IMR-90 (cell line): ENCODE measurements at regions not wholly inside any gene's neighbourhood (a gene's known extent, or its start where the extent isn't known, plus 50 kb on each side); places are given as distances from the start of the nearest gene placed in this dataset.

ENCODE experiments used
- ATAC-seq: fragments of 200-7000 bp; cut with Tn5 transposase; 2 replicates; pipeline ENCODE4 v1.9.1; 2020; ENCODE audit warnings: low read depth, mild to moderate bottlenecking, moderate library complexity
- BruUV-seq: library from RNA; stranded (reverse); fragments of 400-500 nt; replicated peaks from 2 replicates; lab custom pipeline; 2021; lab: Mats Ljungman, UMichigan
- CTCF ChIA-PET: fragments of 300-600 bp; formaldehyde crosslinking; extraction: SDS; loops from one replicate; lab custom pipeline; 2021; ENCODE audit warnings: antibody characterized with exemption; lab: Yijun Ruan, JAX
- POLR2A ChIA-PET: fragments of 300-600 bp; sonication (Branson Sonifier 250); formaldehyde crosslinking; loops from one replicate; lab custom pipeline; 2022; ENCODE audit warnings: antibody characterized with exemption; ENCODE audit not compliant: unreplicated experiment; lab: Charles Lee
- DNase-seq: peaks from one replicate; pipeline ENCODE4 v3.0.0; 2013
- H2AFZ ChIP-seq: replicated peaks from 2 replicates; pipeline ENCODE3; 2013; ENCODE audit warnings: low read length, mild to moderate bottlenecking; ENCODE audit not compliant: poor library complexity
- H2AK5ac ChIP-seq: 2 replicates; pipeline ENCODE4 v1.6.1; 2013; ENCODE audit warnings: low read depth, low read length, inconsistent platforms
- H2AK9ac ChIP-seq: replicated peaks from 2 replicates; pipeline ENCODE3; 2013; ENCODE audit warnings: mild to moderate bottlenecking, low read depth, low read length, moderate library complexity; ENCODE audit not compliant: poor library complexity
- H2BK120ac ChIP-seq: 2 replicates; pipeline ENCODE4 v1.6.1; 2013; ENCODE audit warnings: low read depth, low read length, inconsistent platforms
- H2BK15ac ChIP-seq: 3 replicates; pipeline ENCODE4 v1.6.1; 2013; ENCODE audit warnings: low read depth, low read length, inconsistent platforms
- H2BK20ac ChIP-seq: 2 replicates; pipeline ENCODE4 v1.6.1; 2013; ENCODE audit warnings: low read depth, mild to moderate bottlenecking, inconsistent platforms, low read length, moderate library complexity
- H2BK5ac ChIP-seq: 2 replicates; pipeline ENCODE4 v1.6.1; 2013; ENCODE audit warnings: mild to moderate bottlenecking, low read depth, low read length, inconsistent platforms; ENCODE audit not compliant: poor library complexity, severe bottlenecking
- H3K14ac ChIP-seq: replicated peaks from 2 replicates; pipeline ENCODE4 v1.6.1; 2013; ENCODE audit warnings: low read depth, low read length, inconsistent platforms
- H3K18ac ChIP-seq: 2 replicates; pipeline ENCODE4 v1.6.1; 2013; ENCODE audit warnings: low read depth, low read length, control low read depth
- H3K23ac ChIP-seq: 2 replicates; pipeline ENCODE4 v1.6.1; 2013; ENCODE audit warnings: low read depth, low read length, inconsistent platforms
- H3K27ac ChIP-seq: 2 replicates; pipeline ENCODE4 v1.5.1; 2013; ENCODE audit warnings: mild to moderate bottlenecking, control low read depth, low read length; ENCODE audit not compliant: insufficient read depth
- H3K27me3 ChIP-seq: 2 replicates; pipeline ENCODE4 v1.6.1; 2013; ENCODE audit warnings: low read length; ENCODE audit not compliant: control insufficient read depth, insufficient read depth
- H3K36me3 ChIP-seq: 2 replicates; pipeline ENCODE4 v1.6.1; 2013; ENCODE audit warnings: low read length, mixed read lengths; ENCODE audit not compliant: control insufficient read depth, insufficient read depth
- H3K4ac ChIP-seq: 2 replicates; pipeline ENCODE4 v1.6.1; 2013; ENCODE audit warnings: low read depth, low read length, inconsistent platforms
- H3K4me1 ChIP-seq: 2 replicates; pipeline ENCODE4 v1.6.1; 2013; ENCODE audit warnings: low read length, mixed read lengths; ENCODE audit not compliant: control insufficient read depth, insufficient read depth
- H3K4me2 ChIP-seq: 2 replicates; pipeline ENCODE4 v1.6.1; 2013; ENCODE audit warnings: low read depth, mild to moderate bottlenecking, control low read depth, low read length, moderate library complexity
- H3K4me3 ChIP-seq: 2 replicates; pipeline ENCODE4 v1.5.1; 2013; ENCODE audit warnings: low read depth, mild to moderate bottlenecking, control low read depth, low read length, moderate library complexity; ENCODE audit not compliant: insufficient read depth
- H3K56ac ChIP-seq: 2 replicates; pipeline ENCODE4 v1.6.1; 2013; ENCODE audit warnings: low read length, inconsistent platforms; ENCODE audit not compliant: insufficient read depth; ENCODE audit errors: extremely low read depth
- H3K79me1 ChIP-seq, 2 experiments: 2 replicates each; pipeline ENCODE4 v1.6.1; 2013; ENCODE audit warnings: low read length in 2 of 2, inconsistent platforms in 1 of 2, low read depth in 1 of 2
- H3K9ac ChIP-seq: 2 replicates; pipeline ENCODE4 v1.6.1; 2013; ENCODE audit warnings: low read depth, low read length, control low read depth
- H3K9me1 ChIP-seq: 2 replicates; pipeline ENCODE4 v1.6.1; 2013; ENCODE audit warnings: low read length, inconsistent platforms; ENCODE audit not compliant: insufficient read depth
- H3K9me3 ChIP-seq: 2 replicates; pipeline ENCODE4 v1.6.1; 2013; ENCODE audit warnings: low read length; ENCODE audit not compliant: control insufficient read depth, insufficient read depth
- H4K20me1 ChIP-seq: 2 replicates; pipeline ENCODE4 v1.6.1; 2013; ENCODE audit warnings: low read length, inconsistent platforms; ENCODE audit not compliant: insufficient read depth
- H4K5ac ChIP-seq: 2 replicates; pipeline ENCODE4 v1.6.1; 2013; ENCODE audit warnings: mild to moderate bottlenecking, low read depth, low read length, control low read depth
- H4K8ac ChIP-seq, 2 experiments: 2 replicates each; pipeline ENCODE4 v1.6.1; 2013; ENCODE audit warnings: low read depth in 2 of 2, low read length in 2 of 2, control low read depth in 1 of 2, inconsistent platforms in 1 of 2
- H4K91ac ChIP-seq: 2 replicates; pipeline ENCODE4 v1.6.1; 2013; ENCODE audit warnings: low read depth, low read length, inconsistent platforms; ENCODE audit not compliant: insufficient read depth
- BHLHE40 ChIP-seq: fragments of 150-350 bp; IDR thresholded peaks from 2 replicates; pipeline ENCODE4 v1.6.1; 2016; ENCODE audit warnings: mild to moderate bottlenecking, low read depth, low read length
- CEBPB ChIP-seq: IDR thresholded peaks from 2 replicates; pipeline ENCODE4 v1.6.1; 2012; ENCODE audit warnings: low read depth, low read length, improper control_type of control experiment
- CHD1 ChIP-seq: IDR thresholded peaks from 2 replicates; pipeline ENCODE4 v1.6.1; 2012; ENCODE audit warnings: low read depth, low read length, improper control_type of control experiment
- ELK1 ChIP-seq: fragments of 150-350 bp; IDR thresholded peaks from 2 replicates; pipeline ENCODE4 v1.6.1; 2016; ENCODE audit warnings: low read depth, mild to moderate bottlenecking, low read length, moderate library complexity, borderline replicate concordance
- FOS ChIP-seq: fragments of 150-350 bp; IDR thresholded peaks from 2 replicates; pipeline ENCODE4 v1.6.1; 2016; ENCODE audit warnings: low read depth, low read length
- MAFK ChIP-seq: IDR thresholded peaks from 2 replicates; pipeline ENCODE4 v1.6.1; 2012; ENCODE audit warnings: low read depth, low read length, improper control_type of control experiment
- MAZ ChIP-seq: IDR thresholded peaks from 2 replicates; pipeline ENCODE4 v1.6.1; 2012; ENCODE audit warnings: low read depth, mild to moderate bottlenecking, low read length, improper control_type of control experiment, moderate library complexity, borderline replicate concordance
- MXI1 ChIP-seq: IDR thresholded peaks from 2 replicates; pipeline ENCODE4 v1.6.1; 2012; ENCODE audit warnings: low read depth, mild to moderate bottlenecking, low read length, moderate library complexity, borderline replicate concordance
- NFE2L2 ChIP-seq: fragments of 150-350 bp; IDR thresholded peaks from 2 replicates; pipeline ENCODE4 v1.6.1; 2016; ENCODE audit warnings: low read depth, mild to moderate bottlenecking, low read length
- POLR2A ChIP-seq: IDR thresholded peaks from 2 replicates; pipeline ENCODE4 v1.6.1; 2012; ENCODE audit warnings: mild to moderate bottlenecking, low read depth, low read length
- RAD21 ChIP-seq: IDR thresholded peaks from 2 replicates; pipeline ENCODE4 v1.6.1; 2012; ENCODE audit warnings: low read length, improper control_type of control experiment
- RCOR1 ChIP-seq: IDR thresholded peaks from 2 replicates; pipeline ENCODE4 v1.6.1; 2012; ENCODE audit warnings: mild to moderate bottlenecking, low read length, improper control_type of control experiment; ENCODE audit not compliant: insufficient replicate concordance
- RFX5 ChIP-seq: IDR thresholded peaks from 2 replicates; pipeline ENCODE4 v1.8.0; 2012; ENCODE audit warnings: low read depth, mild to moderate bottlenecking, low read length, moderate library complexity
- SMC3 ChIP-seq: fragments of 150-350 bp; IDR thresholded peaks from 2 replicates; pipeline ENCODE4 v1.6.1; 2016; ENCODE audit warnings: low read depth, mild to moderate bottlenecking, antibody characterized with exemption, low read length, moderate library complexity
- WGBS, 2 experiments: methylation state at CpG; one replicate each; pipeline versions ENCODE4 v1.1.5 to v1.1.7; 2013; ENCODE audit warnings: missing lambda C conversion rate in 2 of 2; ENCODE audit not compliant: insufficient read length in 1 of 2; ENCODE audit errors: extremely low coverage in 2 of 2; 5-methylcytosine and 5-hydroxymethylcytosine counted together
- dilution Hi-C: fragments of 300-500 bp; cut with HindIII; formaldehyde crosslinking; loops from one replicate; pipeline ENCODE4 v1.14.3; 2018; ENCODE audit warnings: low sequenced_read_pairs; ENCODE audit not compliant: unreplicated experiment
- in situ Hi-C: fragments of 300-500 bp; cut with MboI; formaldehyde crosslinking; loops from 3 replicates; pipeline ENCODE4 v1.14.3; 2019; ENCODE audit warnings: low sequenced_read_pairs, inconsistent platforms, mixed read lengths
- intact Hi-C: fragments of 100-400 bp; cut with micrococcal nuclease; formaldehyde crosslinking; loops from 2 replicates; pipeline ENCODE4 v1.10.0; 2022
- TF ChIP-seq, protein P1 (sequence below): fragments of 150-350 bp; IDR thresholded peaks from 2 replicates; pipeline ENCODE4 v1.6.1; 2017; ENCODE audit warnings: mild to moderate bottlenecking, antibody characterized with exemption, low read length, low read depth
- TF ChIP-seq, protein P2 (sequence below): conservative IDR thresholded peaks from 2 replicates; pipeline ENCODE4 v1.5.1; 2012; ENCODE audit warnings: mild to moderate bottlenecking, low read depth, low read length, improper control_type of control experiment

DNA sequence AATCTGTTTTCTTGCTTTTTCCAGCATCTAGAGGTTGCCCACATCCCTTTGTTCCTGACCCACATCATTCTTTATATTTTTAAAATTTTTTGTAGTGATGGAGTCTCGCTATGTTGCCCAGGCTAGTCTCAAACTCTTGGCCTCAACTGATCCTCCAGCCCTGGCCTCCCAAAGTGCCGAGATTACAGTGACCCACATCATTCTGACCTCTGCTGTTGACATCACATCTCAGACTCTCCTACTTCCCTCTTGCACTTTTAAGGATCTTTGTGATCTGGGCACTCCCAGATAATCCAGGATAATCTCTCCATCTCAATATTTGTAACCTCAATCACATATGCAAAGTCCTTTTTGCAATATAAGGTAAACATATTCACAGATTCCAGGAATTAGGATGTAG, 266.6 kb downstream of the MEX3B start:
- Histone ChIP-seq H3K27ac (no peak overlapping the region), H2AFZ (no peak overlapping the region), H2BK120ac (no peak overlapping the region), H3K9me3 (no peaks in the 10 kb centered on the region), H2AK9ac (no peak overlapping the region), H4K91ac (no peak overlapping the region), H4K20me1 (no peaks in the 10 kb centered on the region), H2BK20ac (no peak overlapping the region), H3K4ac (no peak overlapping the region), H3K9me1 (no peaks in the 10 kb centered on the region), H2BK15ac (no peak overlapping the region), H4K5ac (no peak overlapping the region), H3K36me3 (no peaks in the 10 kb centered on the region), H3K9ac (no peak overlapping the region), H3K18ac (no peak overlapping the region), H2AK5ac (no peak overlapping the region), H2BK5ac (no peak overlapping the region), H3K4me1 (no peaks in the 10 kb centered on the region), H3K27me3 (peaks cover 9% of the 10 kb centered on the region), H3K56ac (no peak overlapping the region), H3K79me1 (no peaks in the 10 kb centered on the region), H3K4me3 (no peak overlapping the region), H3K23ac (no peak overlapping the region), H4K8ac (no peak overlapping the region), H3K4me2 (no peak overlapping the region), H3K14ac (no peak overlapping the region)
- TF ChIP-seq MAFK (no peak), FOS (no peak), CHD1 (no peak), SMC3 (no peak), RCOR1 (no peak), MAZ (no peak), RAD21 (no peak), CEBPB (no peak), ELK1 (no peak), RFX5 (no peak), MXI1 (no peak), POLR2A (no peak), BHLHE40 (no peak), NFE2L2 (no peak)
- TF ChIP-seq, protein P1, sequence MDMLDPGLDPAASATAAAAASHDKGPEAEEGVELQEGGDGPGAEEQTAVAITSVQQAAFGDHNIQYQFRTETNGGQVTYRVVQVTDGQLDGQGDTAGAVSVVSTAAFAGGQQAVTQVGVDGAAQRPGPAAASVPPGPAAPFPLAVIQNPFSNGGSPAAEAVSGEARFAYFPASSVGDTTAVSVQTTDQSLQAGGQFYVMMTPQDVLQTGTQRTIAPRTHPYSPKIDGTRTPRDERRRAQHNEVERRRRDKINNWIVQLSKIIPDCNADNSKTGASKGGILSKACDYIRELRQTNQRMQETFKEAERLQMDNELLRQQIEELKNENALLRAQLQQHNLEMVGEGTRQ: no peak
- TF ChIP-seq, protein P2, sequence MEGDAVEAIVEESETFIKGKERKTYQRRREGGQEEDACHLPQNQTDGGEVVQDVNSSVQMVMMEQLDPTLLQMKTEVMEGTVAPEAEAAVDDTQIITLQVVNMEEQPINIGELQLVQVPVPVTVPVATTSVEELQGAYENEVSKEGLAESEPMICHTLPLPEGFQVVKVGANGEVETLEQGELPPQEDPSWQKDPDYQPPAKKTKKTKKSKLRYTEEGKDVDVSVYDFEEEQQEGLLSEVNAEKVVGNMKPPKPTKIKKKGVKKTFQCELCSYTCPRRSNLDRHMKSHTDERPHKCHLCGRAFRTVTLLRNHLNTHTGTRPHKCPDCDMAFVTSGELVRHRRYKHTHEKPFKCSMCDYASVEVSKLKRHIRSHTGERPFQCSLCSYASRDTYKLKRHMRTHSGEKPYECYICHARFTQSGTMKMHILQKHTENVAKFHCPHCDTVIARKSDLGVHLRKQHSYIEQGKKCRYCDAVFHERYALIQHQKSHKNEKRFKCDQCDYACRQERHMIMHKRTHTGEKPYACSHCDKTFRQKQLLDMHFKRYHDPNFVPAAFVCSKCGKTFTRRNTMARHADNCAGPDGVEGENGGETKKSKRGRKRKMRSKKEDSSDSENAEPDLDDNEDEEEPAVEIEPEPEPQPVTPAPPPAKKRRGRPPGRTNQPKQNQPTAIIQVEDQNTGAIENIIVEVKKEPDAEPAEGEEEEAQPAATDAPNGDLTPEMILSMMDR: no peak
- DNase-seq (no peak), ATAC-seq (no peak)
- POLR2A ChIA-PET: no interaction called here
- intact Hi-C loops: no loop called here
- dilution Hi-C loops: no loop called here
- no CpG with 5 or more reads among the region's 2 CpGs for WGBS, 2 experiments
- in situ Hi-C loops: no loop called here
- CTCF ChIA-PET: no interaction called here
- no TSS peak for BruUV-seq
